ENCODE measurements at regions not wholly inside any gene's neighbourhood (a gene's known extent, or its start where the extent isn't known, plus 50 kb on each side); places are given as distances from the start of the nearest gene placed in this dataset.

GRCh38 chr10:78272329-78272728, 238.7 kb downstream of the RPS24 start:
- no peak for DNase-seq
- intact Hi-C loops (cut with DNase I) = no loop called here
- Histone ChIP-seq H3K4me3 (no peak overlapping the region), H3K4me1 (replicated peaks in 1 of 2) (peaks cover 0 to 3% of the 10 kb centered on the region in 2 donors), H3K27ac (no peak overlapping the region), H3K36me3 (replicated peaks in 1 of 2) (no peaks in the 10 kb centered on the region), H3K9me3 (replicated peaks in 1 of 3) (no peaks in the 10 kb centered on the region), H3K27me3 (no peaks in the 10 kb centered on the region)
- TF ChIP-seq, protein P1, sequence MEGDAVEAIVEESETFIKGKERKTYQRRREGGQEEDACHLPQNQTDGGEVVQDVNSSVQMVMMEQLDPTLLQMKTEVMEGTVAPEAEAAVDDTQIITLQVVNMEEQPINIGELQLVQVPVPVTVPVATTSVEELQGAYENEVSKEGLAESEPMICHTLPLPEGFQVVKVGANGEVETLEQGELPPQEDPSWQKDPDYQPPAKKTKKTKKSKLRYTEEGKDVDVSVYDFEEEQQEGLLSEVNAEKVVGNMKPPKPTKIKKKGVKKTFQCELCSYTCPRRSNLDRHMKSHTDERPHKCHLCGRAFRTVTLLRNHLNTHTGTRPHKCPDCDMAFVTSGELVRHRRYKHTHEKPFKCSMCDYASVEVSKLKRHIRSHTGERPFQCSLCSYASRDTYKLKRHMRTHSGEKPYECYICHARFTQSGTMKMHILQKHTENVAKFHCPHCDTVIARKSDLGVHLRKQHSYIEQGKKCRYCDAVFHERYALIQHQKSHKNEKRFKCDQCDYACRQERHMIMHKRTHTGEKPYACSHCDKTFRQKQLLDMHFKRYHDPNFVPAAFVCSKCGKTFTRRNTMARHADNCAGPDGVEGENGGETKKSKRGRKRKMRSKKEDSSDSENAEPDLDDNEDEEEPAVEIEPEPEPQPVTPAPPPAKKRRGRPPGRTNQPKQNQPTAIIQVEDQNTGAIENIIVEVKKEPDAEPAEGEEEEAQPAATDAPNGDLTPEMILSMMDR (IDR thresholded peaks at IDR 0.05) = no peak
- no peak for TF ChIP-seq POLR2A (IDR thresholded peaks at IDR 0.05)

DNA sequence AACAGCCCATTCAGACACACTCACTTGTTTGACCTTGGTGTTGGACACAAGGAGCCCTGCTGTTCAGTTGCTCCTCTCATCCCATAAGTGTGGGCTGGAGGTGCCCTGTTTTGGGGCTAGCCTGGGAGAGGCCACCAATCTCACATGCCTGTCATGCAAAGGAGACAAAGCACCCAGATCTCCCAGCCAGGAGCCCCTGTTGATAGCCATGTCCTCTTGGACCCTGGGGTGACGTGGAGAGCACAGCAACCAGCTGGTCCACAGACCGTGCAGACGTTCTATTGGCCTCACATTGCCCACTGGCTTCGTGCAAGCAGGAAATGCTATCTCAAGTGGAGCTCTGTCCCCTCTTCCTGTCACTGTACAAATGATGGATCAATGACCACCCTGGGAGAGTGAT, 240.8 kb downstream of the RPS24 start:
- H3K27me3 ChIP-seq = no peaks in the 10 kb centered on the region
- no peak for TF ChIP-seq POLR2A (IDR thresholded peaks at IDR 0.05)
- TF ChIP-seq, protein P1 (IDR thresholded peaks at IDR 0.05) = no peak
- H3K27ac ChIP-seq = no peak overlapping the region
- H3K4me3 ChIP-seq = no peak overlapping the region
- H3K4me1 ChIP-seq (replicated peaks in 1 of 2) = no peaks in the 10 kb centered on the region
- H3K9me3 ChIP-seq (replicated peaks in 1 of 3) = no peaks in the 10 kb centered on the region
- no peak for DNase-seq
- no peaks in the 10 kb centered on the region for H3K36me3 ChIP-seq (replicated peaks in 1 of 2)
- intact Hi-C loops (cut with DNase I) = no loop called here
- WGBS, 4 donors = 60 to 71% (median 66%) methylated on average over 3 to 4 of the region's 4 CpGs; no CpG with 5 or more reads in 1 of the 4 donors

- TF ChIP-seq POLR2A (IDR thresholded peaks at IDR 0.05) = no peak
- TF ChIP-seq, protein P1 (IDR thresholded peaks at IDR 0.05) = no peak
- no peaks in the 10 kb centered on the region for H3K27me3 ChIP-seq
- no peak overlapping the region for H3K27ac ChIP-seq
- no peak overlapping the region for H3K4me3 ChIP-seq
- intact Hi-C loops (cut with DNase I) = no loop called here
- no peaks in the 10 kb centered on the region for H3K4me1 ChIP-seq (replicated peaks in 1 of 2)
- H3K9me3 ChIP-seq (replicated peaks in 1 of 3) = no peaks in the 10 kb centered on the region
- no peaks in the 10 kb centered on the region for H3K36me3 ChIP-seq (replicated peaks in 1 of 2)
- DNase-seq = no peak
- WGBS, 4 donors = 93 to 100% (median 96%) methylated on average over 1 of the region's 1 CpG
Measured at GRCh38 chr10:78276139-78276538, 242.5 kb downstream of the RPS24 start.

DNA sequence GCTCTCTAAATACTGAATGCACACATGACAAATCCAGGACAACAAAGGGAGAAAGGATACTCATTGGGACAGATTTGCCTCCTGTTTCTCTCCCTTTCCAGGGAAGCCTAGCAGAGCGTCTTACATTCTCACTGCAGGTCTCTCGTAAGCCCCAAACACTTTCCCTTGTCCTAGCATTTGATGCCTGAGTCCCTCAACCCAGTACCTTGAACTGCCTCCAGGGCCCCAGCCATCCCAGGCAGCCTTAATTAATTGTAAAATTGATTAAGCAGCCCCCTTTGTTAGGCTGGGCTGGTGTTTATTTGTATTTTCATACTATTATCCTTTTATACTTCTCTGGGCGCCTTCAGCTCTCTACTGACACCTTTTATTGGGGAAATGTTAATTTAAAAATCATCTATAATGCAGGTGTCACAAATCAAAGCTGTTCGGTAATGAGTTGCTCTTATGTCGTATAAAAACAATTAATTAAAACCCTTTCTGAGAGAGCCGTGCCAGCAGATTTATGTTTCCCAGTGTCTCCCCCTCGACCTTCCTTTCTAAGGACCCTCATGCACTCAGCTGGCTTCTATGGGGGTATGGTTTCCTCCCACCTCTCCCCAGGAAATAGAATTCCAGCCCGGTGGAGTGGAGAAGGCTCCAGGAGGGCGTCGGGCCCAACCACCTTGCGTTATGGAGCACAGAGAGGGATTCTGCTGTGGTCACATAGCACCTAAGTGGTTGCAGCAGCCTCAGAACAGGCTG, 243.8 kb downstream of the RPS24 start:
- TF ChIP-seq POLR2A (IDR thresholded peaks at IDR 0.05) = no peak
- TF ChIP-seq, protein P1 (IDR thresholded peaks at IDR 0.05) = no peak
- no peaks in the 10 kb centered on the region for H3K9me3 ChIP-seq (replicated peaks in 1 of 3)
- no peaks in the 10 kb centered on the region for H3K27me3 ChIP-seq
- WGBS, 4 donors = 81 to 86% (median 84%) methylated on average over 9 to 11 of the region's 11 CpGs
- intact Hi-C loops (cut with DNase I) = no loop called here
- no peak overlapping the region for H3K27ac ChIP-seq
- H3K4me1 ChIP-seq (replicated peaks in 1 of 2) = no peaks in the 10 kb centered on the region
- no peaks in the 10 kb centered on the region for H3K36me3 ChIP-seq (replicated peaks in 1 of 2)
- DNase-seq = no peak
- H3K4me3 ChIP-seq = no peak overlapping the region
